ENCODE measurements at regions not wholly inside any gene's neighbourhood (a gene's known extent, or its start where the extent isn't known, plus 50 kb on each side); places are given as distances from the start of the nearest gene placed in this dataset.
"Not testable (repeated sequence)": the region's sequence is repeated elsewhere in the genome, so short reads cannot be mapped to it uniquely, and the experiment has no call there.

DNA sequence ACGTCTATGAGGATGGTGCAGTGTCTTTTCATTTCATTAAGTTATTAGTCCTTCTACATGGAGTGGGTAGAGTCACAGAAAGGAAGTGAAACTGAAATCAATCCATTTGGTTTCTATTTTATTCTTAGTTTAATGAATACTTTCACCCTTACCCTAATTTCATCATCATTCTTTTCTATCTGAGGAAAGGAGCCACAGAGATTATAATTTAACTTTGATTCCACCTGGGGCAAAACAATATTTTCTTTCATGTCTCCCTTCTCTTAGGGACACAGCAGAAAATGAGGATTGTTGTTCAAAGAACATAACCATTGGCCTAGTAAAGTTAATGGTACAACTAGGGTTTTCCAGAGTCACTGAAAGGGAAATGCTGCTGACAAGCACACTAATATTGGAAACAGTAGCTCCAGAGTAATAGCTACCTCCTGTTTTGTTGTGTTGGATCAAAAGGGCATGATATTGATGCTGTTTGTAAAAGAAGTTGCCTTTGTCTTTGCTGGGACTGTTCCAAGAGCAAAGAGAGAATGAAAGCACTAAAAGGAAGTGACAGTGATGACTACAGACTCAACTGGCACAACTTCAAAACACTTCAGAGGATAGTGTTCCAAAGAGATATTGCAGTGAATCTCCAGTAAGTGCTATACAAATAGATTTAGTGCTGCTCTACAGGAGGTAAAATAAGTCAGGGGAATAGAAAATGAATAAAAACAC is 247.1 kb upstream of the PITX2 start:
- TF ChIP-seq, protein P1, sequence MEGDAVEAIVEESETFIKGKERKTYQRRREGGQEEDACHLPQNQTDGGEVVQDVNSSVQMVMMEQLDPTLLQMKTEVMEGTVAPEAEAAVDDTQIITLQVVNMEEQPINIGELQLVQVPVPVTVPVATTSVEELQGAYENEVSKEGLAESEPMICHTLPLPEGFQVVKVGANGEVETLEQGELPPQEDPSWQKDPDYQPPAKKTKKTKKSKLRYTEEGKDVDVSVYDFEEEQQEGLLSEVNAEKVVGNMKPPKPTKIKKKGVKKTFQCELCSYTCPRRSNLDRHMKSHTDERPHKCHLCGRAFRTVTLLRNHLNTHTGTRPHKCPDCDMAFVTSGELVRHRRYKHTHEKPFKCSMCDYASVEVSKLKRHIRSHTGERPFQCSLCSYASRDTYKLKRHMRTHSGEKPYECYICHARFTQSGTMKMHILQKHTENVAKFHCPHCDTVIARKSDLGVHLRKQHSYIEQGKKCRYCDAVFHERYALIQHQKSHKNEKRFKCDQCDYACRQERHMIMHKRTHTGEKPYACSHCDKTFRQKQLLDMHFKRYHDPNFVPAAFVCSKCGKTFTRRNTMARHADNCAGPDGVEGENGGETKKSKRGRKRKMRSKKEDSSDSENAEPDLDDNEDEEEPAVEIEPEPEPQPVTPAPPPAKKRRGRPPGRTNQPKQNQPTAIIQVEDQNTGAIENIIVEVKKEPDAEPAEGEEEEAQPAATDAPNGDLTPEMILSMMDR (IDR thresholded peaks at IDR 0.05; ENCODE audit: low read depth, low read length), result no peak

DNA sequence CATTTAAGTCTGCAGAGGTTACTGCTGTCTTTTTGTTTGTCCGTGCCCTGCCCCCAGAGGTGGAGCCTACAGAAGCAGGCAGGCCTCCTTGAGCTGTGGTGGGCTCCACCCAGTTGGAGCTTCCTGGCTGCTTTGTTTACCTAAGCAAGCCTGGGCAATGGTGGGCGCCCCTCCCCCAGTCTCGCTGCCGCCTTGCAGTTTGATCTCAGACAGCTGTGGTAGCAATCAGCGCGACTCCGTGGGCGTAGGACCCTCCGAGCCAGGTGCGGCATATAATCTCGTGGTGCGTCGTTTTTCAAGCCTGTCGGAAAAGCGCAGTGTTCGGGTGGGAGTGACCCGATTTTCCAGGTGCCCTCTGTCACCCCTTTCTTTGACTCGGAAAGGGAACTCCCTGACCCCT is 253.3 kb upstream of the PITX2 start:
- H3K4me3 ChIP-seq (ENCODE audit: low read depth, low read length), result not testable (repeated sequence)

More for the DNA sequence above, 247.1 kb upstream of the PITX2 start:
- H3K4me3 ChIP-seq (ENCODE audit: low read depth, low read length), result no peak overlapping the region

DNA sequence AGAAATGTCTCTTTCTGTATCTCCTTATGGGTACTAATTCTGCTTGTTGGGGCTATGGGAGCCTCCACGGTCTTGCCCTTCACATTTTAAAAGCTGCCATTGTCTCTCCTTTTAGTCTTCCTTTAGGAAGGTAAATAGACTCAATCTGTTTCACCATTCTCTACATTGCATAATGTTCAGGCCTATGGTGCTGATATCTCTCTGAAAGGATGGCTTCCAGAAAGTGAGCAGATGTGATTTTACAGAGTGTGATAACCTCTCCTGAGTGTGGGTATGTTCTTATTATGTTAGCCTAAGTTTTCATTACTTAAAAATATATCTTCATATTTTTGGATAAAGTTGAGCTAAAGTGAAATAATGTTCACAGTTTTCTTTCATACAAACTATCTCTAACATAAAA is 254.0 kb upstream of the PITX2 start:
- TF ChIP-seq, protein P1 (IDR thresholded peaks at IDR 0.05; ENCODE audit: low read depth, low read length), result no peak
- no peak overlapping the region for H3K4me3 ChIP-seq (ENCODE audit: low read depth, low read length)

DNA sequence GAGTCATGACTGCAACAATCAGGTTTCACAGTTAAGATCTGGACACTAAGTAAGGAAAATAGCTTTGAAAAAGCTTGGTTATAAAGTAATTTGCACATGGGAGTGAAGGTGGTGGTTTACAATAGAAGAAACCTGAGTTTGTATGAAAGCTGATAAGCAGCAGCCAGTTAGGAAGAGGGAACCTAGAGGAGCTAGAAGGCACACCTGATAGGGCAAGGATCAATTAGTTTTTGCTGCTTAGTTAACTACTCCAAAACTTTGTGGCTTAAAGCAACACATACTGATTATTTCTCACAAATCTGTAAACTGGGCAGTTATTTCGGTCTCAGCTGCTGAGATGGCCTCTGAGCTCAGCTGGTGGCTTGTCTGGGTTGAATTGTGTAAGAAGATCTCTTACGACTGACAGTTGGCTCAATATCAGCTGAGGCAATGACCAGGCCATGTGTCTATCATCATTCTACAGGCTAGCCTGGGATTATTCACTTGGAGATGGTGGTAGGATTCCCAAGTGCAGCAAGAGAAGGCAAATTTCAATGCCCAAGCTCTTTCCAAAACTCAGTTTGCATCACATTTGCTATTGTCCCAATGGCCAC is 255.0 kb upstream of the PITX2 start:
- H3K4me3 ChIP-seq (ENCODE audit: low read depth, low read length), result no peak overlapping the region
- TF ChIP-seq, protein P1 (IDR thresholded peaks at IDR 0.05; ENCODE audit: low read depth, low read length), result no peak

DNA sequence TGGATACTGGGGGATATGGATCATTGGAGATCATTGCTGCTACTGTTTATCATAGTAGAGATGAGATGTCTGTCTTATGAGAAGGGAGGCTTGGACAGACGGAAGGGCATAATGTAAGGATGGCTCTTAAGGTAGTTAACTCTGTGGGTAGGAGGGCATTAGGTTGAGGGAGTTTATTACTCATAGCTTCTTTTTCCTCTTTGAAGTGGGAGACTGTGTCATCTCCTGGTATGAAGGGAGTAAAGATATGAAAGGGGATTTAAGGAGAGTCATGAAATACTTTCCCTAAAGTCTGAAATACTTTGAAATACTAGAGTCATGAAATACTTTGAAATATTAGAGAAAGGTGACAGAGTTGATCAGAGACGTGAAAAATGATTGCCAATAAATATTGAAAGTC is 255.5 kb upstream of the PITX2 start:
- H3K4me3 ChIP-seq (ENCODE audit: low read depth, low read length), result no peak overlapping the region

DNA sequence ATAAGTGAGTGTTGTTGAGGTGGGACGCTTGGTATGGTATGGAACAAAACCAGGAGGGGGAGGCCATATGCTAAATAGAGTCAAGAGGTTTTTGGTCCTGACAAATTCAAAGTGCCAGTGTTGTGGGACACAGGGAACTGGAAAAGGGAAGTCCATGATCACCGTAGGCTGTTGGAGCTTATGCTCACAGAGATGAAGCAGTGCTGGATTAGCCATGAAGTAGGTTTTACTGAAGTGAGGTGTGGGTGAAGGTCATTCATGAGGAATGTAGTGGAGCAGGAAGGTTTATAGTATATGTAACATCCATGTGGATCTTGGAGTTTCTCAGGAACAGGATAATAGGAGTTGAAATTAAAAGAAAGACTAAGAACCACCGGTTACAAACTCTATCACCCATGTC is 256.1 kb upstream of the PITX2 start:
- H3K4me3 ChIP-seq (ENCODE audit: low read depth, low read length), result no peak overlapping the region
- TF ChIP-seq, protein P1 (IDR thresholded peaks at IDR 0.05; ENCODE audit: low read depth, low read length), result no peak

More for the DNA sequence above, 255.5 kb upstream of the PITX2 start:
- TF ChIP-seq, protein P1 (IDR thresholded peaks at IDR 0.05; ENCODE audit: low read depth, low read length), result no peak

DNA sequence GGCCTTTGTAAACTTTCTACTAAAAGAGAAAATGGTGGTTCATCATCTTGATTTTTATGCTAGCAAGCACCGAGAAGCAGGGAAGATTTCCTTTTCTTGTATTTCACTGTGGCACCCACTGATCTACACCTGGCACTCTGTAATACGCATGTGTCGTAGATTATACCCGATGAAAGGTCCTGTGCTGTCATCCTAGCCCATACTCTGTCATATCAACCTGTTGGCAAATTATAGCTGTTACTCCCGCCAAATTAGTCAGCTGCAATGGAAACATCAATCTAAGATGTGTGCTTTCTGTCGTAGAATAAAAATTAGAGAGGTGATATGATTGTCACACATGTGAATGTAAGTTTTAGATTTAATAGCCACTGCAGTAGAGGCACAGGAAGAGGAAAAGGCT is 263.4 kb upstream of the PITX2 start:
- no peak overlapping the region for H3K4me3 ChIP-seq (ENCODE audit: low read depth, low read length)
- TF ChIP-seq, protein P1 (IDR thresholded peaks at IDR 0.05; ENCODE audit: low read depth, low read length), result no peak
